NCI-H2081 (cell line): ENCODE measurements at regions not wholly inside any gene's neighbourhood (a gene's known extent, or its start where the extent isn't known, plus 50 kb on each side); places are given as distances from the start of the nearest gene placed in this dataset.
"Not testable (repeated sequence)": the region's sequence is repeated elsewhere in the genome, so short reads cannot be mapped to it uniquely, and the experiment has no call there.

Source experiments
- DNase-seq, 2 experiments: peaks; one replicate each; lab custom pipeline; 2025; lab: John Stamatoyannopoulos, UW

DNA sequence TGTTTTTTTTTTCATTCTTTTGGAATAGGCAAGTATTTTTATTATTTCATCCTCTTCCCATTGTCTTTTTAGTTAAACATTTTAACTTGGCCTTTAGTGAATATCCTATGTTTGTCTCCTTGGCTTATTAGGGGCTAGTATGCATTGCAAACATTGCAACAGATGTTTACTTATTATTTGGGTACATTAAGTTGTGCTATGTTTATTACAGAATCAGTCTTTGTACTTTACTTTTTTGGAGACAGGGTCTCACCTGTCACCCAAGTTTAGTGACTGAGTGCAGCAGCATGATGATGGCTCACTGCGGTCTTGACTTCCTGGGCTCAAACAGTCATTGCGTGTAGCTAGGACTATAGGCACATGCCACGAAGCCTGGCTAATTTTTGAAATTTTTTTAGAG, 51.1 kb upstream of the NUDT6 start:
- no peak for DNase-seq

DNA sequence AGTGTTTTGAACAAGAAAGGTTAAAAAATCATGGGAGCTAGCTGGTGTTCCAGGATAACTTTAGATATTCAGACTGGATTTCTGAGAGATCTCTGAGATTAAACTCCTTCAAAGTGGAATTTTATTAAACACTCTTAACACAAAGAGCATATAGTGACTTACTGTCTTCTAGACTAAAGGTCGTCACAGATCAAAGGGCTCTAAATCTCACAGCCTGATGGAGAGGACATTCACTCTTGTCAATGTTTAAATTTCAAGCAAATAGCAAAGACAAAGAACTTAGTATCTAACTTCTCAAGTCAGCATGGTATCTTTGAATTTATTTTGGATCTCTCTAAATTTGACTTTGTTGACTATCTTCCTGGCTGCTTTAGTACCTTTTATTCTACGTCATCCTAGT, 53.7 kb upstream of the NUDT6 start:
- DNase-seq = no peak

DNA sequence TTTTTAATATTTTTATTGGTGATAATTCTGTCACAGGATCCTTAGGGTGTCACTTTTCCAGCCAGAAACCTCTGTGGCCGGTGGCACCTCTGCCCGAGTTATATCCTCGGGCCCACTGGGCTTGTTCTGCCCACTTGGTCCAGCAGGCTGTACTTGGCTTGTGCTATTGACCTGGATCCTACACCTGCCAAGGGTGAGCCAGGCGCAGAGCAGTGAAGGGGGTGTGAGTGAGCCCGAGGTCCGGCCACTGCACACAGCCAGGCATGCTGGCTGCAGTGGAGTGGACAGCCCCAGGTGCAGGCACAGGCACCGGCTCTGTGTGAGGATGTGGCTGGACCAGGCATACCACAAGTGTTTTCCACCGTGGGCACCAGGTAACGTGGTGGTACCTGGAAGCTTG, 54.7 kb upstream of the NUDT6 start:
- DNase-seq = no peak

DNA sequence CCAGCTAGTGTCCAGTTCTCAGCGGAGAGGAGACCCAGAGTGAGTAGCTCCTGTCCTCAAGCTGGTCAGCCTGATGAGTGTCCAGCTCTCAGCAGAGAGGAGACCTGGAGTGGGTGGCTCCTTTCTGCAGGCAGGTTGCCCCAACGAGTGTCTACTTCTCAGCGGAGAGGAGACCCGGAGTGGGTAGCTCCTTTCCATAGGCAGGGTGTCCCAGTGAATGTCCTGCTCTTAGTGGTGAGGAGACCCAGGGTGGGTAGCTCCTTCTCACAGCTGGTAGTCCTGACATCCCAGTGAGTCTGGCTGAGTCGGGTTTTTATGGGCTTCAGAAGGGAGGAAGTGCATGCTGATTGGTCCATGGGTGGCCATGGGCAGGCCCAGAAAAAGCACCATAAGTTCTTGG, 55.7 kb upstream of the NUDT6 start:
- DNase-seq = no peak

DNA sequence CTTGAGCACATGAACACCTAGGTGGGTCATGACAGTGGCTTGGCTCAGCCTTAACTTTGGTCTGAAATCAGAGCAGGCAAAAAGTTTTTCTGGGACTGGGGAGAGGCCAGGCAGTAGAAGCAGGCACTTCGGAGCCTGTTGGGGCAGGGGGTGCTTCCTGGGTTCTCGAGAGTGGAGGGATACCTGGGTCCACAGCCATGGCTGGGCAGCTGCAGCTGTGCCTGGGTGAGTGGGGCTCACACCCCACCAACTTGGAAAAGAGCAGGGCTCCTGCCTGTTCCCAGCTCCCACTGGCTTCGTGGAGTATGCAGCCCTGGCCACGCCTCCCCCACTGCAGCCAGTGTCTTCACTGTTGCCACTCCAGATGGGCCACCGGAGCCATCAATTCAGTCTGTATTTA, 56.4 kb upstream of the NUDT6 start:
- DNase-seq = no peak

DNA sequence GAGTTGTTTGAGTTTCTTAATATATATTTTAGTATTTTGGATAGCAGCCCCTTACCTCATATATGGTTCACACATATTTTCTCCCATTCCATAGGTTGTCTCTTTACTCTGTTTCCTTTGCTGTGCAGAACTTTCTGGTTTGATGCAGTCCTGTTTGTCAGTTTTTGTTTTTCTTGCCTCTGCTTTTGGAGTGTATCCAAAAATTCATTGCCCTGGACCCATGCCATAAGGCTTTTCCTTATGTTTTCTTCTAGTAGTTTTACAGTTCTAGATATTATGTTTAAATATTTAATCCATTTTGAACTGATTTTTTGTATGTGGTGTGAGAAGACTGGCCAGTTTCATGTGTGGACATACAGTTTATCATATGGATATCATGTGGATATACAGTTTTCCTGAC, 58.5 kb upstream of the NUDT6 start:
- no peak for DNase-seq

DNA sequence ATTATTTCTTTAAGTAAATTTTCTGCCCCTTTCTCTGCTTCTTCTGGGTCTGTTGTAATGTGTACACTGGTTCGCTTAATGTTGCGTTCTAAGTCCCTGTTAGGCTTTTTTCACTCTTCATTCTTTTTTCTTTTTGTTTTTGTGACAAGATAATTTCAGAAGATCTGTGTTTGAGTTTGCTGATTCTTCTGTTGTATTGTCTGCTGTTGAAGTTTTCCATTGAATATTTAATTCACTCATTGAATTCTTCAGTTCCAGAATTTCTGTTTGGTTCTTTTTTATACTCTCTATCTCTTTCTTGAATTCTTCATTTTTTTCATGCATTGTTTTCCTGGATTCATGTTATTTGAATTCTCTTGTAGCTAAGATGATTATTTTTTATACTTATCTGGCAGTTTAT, 66.3 kb upstream of the NUDT6 start:
- DNase-seq = no peak

DNA sequence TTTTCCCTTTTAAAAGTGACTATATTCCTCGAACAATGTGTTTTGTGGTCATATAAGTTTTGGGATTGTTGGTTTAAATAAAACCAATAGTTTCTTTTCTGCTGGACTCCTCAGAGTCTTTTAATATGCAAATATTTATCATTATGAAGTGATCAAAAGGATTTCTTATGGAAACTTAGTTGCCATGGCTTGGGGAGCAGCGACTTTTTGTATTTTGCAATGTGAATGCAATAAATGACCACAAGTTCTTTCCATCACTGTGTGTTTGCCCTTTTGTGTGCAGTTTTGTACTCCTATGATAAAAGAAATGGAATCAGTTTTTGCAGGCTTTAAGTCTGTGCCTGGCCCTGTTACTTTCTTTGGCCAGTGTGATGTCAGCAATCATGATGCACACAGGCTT, 68.5 kb upstream of the NUDT6 start:
- DNase-seq = no peak

DNA sequence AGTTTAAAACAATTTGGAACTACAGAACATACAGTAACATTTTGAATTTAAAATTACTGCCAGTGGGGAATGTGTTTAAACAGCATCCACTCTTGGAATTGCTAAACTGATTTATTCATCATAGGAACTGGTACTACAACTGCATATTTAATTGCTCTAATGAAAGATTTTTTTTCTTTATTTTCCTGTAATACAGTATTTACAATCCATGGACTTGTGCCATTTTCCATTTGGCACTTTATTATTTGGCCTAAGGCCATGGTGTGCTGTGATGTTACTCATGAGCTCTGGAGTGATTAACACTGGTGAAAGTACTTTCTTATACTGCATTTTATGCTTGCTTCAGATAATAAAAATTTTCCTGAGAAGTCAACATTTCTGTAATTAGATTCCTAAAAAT, 69.7 kb upstream of the NUDT6 start:
- DNase-seq = peak in 1 of 2 experiments; percentile 64

DNA sequence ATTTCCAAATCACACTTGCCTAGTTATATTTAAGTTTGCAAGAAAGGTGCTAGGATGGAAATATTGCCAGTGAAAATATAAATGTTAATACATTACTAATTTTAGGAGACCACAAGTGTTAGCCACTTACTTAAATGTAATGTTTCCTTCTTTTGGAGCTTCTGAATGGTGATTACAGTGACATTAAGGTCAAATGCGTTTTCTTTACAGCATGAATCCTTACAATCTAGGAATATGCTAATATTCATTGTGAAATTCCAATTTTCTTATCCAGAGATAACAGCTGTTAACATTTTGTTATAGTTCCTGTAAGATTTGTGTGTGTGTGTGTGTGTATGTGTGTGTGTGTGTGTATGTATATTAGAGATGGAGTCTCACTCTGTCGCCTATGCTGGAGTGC, 70.2 kb upstream of the NUDT6 start:
- DNase-seq = no peak

DNA sequence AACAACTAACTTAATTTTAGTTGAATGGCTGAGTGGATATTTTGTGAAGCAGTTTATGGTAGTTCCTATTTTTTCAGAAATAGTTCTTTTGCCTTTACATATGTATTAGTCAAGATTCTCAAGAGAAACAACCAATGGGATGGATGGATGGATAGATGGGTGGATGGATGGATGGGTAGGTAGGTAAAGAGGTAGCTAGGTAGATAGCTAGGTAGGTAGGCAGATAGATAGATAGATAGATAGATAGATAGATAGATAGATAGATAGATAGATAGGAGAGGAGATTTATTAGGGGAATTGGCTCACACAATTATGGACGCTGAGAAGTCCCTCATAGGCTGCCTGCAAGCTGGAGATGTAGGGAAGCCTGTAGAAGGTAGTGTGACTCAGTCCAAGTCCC, 74.0 kb upstream of the NUDT6 start:
- DNase-seq = no peak

DNA sequence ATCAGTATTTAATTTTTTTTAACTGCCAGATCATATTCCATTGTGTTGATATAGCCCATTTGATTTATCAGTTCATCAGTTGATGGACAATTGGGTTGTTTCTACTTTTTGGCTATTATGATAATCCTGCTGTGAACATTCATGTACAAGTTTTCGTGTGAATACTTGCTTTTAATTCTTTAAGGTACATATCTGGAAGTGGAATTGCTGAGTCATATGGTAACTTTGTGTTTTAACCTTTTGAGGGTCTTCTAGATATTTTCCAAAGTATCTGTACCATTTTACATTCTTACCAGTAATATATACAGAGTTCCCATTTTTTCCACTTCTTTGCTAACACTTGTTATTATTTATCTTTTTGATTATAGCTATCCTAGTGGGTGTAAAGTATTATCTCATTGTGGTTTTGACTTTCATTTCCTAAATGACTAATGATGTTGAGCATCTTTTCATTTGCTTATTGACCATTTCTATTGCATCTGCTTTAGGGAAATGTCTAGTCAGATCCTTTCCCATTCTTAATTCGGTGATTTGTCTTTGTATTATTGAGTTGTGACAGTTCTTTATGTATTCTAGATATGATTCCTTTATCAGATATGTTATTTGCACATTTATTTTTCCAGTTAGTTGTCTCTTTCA, 75.2 kb upstream of the NUDT6 start:
- no peak for DNase-seq

DNA sequence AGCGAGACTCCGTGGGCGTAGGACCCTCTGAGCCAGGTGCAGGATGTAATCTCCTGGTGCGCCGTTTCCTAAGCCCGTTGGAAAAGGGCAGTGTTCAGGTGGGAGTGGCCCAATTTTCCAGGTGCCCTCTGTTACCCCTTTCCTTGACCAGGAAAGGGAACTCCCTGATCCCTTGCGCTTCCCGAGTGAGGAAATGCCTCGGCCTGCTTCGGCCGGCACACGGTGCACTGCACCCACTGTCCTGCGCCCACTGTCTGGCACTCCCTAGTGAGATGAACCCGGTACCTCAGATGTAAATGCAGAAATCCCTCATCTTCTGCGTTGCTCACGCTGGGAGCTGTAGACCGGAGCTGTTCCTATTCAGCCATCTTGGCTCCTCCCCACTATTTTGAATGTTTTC, 81.7 kb upstream of the NUDT6 start:
- DNase-seq = not testable (repeated sequence)

DNA sequence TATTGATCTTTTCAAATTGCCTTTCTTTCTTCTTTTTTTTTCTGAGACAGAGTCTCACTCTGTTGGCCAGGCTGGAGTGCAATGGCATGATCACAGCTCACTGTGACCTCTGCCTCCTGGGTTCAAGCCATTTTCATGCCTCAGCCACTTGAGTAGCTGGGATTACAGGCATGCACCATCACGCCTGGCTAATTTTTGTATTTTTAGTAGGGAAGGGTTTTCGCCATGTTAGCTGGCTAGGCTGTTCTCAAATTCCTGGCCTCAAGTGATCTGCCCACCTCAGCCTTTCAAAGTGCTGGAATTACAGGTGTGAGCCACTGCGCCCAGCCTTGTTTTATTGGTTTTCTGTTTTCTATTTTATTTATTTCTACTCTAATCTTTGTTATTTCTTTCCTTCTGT, 82.7 kb upstream of the NUDT6 start:
- DNase-seq = not testable (repeated sequence)

DNA sequence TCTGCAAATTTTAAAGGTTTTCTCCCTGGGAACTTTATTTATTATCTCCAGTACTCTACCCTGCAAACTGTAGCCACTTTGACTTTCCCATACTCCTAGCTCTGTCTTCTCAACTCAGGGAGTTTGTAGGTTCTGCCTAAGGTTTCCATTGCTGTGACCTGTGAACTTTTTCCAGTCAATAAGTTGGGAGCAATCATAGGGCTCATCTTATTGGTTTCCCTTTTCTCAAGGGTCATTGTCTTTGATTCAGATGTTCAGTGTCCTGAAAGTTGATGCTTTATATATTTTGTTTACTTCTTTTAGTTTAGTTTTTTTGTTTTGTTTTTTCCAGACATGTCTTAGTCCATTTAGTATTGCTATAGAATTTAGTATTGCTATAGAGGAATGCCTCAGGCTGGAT, 85.3 kb upstream of the NUDT6 start:
- no peak for DNase-seq

DNA sequence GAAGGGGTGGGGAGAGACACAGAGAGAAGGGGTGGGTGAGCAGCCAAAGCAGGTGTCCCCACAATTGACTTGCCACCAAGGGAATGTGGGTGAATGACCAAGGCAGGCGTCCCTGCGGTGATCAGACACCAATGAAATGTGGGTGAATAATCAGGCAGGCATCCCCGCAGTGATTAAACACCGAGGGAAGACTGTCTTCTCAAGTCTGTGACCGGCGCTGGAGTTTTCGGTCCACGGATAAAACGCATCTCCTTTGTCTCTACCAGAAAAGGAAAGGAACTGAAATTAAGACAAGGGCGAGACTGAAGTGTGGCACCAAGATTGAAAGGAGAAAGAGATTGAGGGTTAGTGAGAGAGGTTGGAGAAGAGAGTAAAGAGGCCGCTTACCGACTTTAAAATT, 90.0 kb upstream of the NUDT6 start:
- not testable (repeated sequence) for DNase-seq

DNA sequence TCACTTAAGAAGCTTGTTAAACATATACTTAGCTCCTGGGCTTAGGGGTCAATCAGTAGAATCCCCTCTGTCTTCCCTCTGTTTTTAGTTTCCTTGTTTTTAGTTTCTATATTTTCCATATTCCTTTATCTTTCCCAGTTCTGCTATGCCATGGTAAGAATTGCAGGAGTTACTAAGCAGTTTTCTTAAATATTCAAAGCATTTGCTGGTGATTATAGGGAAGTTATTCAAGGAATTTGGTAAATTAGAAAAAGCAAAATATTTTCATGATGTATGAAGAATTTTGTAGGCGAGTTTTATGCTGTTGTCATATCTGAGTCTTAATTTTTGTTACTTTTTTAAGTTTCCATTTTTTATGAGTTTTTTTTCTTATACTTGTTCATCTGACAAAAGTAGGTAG, 91.6 kb upstream of the NUDT6 start:
- no peak for DNase-seq

DNA sequence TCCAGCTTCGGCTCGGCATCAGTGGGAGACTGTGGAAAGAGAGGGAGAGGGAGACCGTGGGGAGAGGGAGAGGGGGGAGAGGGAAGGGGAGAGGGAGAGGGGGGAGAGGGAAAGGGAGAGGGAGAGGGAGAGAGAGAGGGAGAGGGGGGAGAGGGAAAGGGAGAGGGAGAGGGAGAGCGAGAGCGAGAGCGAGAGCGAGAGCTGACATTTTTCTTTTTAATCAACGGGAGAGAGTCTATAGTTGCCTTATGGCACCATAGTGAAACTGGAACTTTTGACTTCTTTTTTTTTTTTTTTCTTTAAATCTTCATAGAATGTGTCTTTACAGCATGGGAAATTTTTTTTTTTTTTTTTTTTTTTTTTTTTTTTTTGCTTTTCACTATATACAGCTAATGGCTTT, 94.7 kb upstream of the NUDT6 start:
- DNase-seq = no peak

DNA sequence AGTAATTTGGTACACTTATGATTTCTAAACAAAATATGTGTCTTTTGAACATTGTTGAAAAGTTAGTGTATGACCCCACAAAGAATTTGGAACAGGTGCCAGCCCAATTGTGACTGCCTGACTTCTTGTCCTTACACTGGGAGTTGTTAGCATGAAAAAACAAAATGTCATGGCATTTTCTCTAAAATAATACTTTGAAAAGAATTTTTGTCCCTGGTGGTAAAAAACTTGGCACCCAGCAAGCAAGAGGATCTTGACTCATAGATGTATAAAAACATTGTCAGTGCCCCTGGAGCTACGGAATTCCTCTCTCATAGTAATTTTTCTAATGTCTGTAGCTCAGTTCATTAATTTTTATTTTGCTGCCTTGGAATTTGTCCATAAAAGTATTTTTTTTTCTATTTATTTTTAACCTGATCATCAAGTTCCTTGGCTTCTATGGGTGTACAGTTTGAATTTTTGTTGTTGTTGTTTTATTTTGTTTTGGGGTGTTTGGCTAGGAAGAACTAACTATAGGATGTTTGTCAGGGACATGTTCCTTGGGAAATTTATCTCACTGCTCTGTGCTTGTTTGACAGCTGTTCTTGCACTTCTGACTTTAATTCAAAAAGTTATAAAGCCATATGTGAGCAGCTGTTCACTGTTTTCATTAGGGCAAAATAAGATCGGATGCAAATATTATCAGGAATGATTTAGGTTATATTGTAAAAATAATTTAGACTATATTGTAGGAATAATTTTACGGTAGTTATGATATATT, 95.4 kb upstream of the NUDT6 start:
- DNase-seq = no peak

DNA sequence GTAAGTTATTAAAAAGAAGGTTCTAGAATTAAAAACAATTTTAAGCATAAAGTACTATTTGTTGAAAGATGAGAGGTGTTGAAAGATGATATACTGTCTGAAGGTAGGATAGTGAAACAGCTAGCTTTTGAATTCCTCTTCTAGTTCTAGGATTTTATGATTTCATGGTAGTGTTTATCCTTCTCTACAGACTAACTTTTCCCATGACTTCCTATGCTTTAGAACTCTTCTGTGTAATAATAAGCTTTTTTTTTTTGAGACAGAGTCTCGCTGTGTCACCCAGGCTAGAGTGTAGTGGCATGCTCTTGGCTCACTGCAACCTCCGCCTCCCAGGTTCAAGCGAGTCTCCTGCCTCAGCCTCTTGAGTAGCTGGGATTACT, 96.0 kb upstream of the NUDT6 start:
- DNase-seq = no peak

DNA sequence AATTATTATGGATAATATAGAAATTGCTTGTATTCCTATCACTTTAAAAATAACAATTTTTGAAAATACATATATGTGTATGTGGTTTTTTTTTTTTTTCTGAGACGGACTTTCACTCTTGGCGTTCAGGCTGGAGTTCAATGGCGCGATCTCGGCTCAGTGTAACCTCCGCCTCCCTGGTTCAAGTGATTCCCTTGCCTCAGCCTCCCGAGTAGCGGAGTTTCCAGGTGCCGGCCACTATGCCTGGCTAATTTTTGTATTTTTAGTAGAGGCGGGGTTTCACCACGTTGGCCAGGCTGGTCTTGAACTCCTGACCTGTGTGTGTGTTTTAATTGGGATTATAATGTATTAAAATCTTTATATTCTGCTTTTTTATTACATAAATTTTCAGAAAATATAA, 97.9 kb upstream of the NUDT6 start:
- DNase-seq = no peak

DNA sequence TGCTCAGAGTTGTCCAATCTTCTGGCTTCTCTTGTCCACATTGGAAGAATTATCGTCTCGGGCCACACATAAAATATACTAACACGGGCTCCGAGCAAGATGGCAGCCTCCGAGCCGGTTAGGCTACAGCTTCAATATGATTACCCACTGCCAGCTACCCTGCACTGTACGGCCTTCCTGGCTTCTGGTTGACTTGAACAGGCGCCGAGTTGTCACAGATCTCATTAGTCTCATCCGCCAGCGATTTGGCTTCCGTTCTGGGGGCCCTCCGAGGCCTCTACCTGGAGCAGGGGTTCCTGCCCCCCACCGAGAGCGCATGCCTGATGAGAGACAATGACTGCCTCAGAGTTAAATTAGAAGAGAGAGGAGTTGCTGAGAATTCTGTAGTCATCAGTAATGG, 101.2 kb upstream of the NUDT6 start:
- DNase-seq = no peak

DNA sequence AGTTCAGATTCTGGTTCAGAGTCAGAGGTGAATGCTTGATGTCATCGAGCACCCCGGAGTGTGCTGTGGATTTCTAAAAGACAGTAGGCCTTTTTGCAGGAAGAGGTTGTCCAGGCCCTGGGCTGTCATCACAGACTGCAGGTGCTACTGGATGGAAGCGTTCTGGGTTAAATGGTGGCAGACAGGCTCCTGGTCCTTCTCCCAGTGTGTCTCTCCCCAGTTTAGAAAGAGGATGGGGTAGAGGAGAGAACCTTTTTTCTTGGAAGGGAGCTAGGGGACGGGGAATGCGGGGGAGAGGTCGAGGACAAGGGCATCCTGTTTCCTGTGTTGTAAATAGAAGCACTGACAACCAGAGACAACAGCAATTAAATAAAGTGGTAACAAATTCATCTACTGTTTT, 102.3 kb upstream of the NUDT6 start:
- DNase-seq = no peak

DNA sequence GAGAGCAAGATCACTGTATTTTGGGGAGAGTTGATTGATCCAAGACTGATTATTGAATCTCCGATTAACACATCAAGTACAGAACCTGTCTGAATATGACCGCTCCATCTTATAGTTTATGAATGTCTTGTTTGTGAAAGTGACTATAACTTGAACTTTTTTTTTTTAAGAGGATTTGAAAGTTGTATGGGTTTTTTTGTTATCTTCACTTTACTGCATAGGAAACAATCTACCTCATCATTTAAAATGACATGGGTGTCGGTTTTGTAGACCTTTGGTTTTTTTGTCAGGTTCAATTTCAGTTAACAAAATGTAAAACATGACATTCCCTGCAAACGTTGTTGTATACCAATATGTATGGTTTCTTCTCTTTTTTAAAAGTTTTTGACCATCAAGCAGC, 103.0 kb upstream of the NUDT6 start:
- DNase-seq = no peak
